ENCODE measurements at regions not wholly inside any gene's neighbourhood (a gene's known extent, or its start where the extent isn't known, plus 50 kb on each side); places are given as distances from the start of the nearest gene placed in this dataset.

GRCh38 chr2:163039266-163039665, 200.7 kb upstream of the KCNH7 start:
- TF ChIP-seq GATA2 (IDR thresholded peaks at IDR 0.05; ENCODE audit: low read depth, low read length) (no peak), GATA3 (IDR thresholded peaks at IDR 0.05; ENCODE audit: low read depth, low read length) (no peak)

- no peak for TF ChIP-seq GATA3 (IDR thresholded peaks at IDR 0.05; ENCODE audit: low read depth, low read length)
- no peak for TF ChIP-seq GATA2 (IDR thresholded peaks at IDR 0.05; ENCODE audit: low read depth, low read length)
These were observed 190.2 kb upstream of the KCNH7 start for GRCh38 chr2:163028807-163029206.

- TF ChIP-seq GATA2 (IDR thresholded peaks at IDR 0.05; ENCODE audit: low read depth, low read length) (no peak), GATA3 (IDR thresholded peaks at IDR 0.05; ENCODE audit: low read depth, low read length) (no peak)
These were observed 172.4 kb upstream of the KCNH7 start for GRCh38 chr2:163011000-163011399.

- TF ChIP-seq GATA3 (IDR thresholded peaks at IDR 0.05; ENCODE audit: low read depth, low read length) (no peak), GATA2 (IDR thresholded peaks at IDR 0.05; ENCODE audit: low read depth, low read length) (no peak)
These were observed 170.1 kb upstream of the KCNH7 start for GRCh38 chr2:163008642-163009041.

- TF ChIP-seq GATA2 (IDR thresholded peaks at IDR 0.05; ENCODE audit: low read depth, low read length) (no peak), GATA3 (IDR thresholded peaks at IDR 0.05; ENCODE audit: low read depth, low read length) (no peak)
These were observed 156.2 kb upstream of the KCNH7 start for GRCh38 chr2:162994718-162995117.

- TF ChIP-seq GATA3 (IDR thresholded peaks at IDR 0.05; ENCODE audit: low read depth, low read length) (no peak), GATA2 (IDR thresholded peaks at IDR 0.05; ENCODE audit: low read depth, low read length) (no peak)
These were observed 154.3 kb upstream of the KCNH7 start for GRCh38 chr2:162992828-162993227.

GRCh38 chr2:162989507-162989906, 150.9 kb upstream of the KCNH7 start:
- TF ChIP-seq GATA2 (IDR thresholded peaks at IDR 0.05; ENCODE audit: low read depth, low read length) (no peak), GATA3 (IDR thresholded peaks at IDR 0.05; ENCODE audit: low read depth, low read length) (no peak)

GRCh38 chr2:162974771-162975170, 136.2 kb upstream of the KCNH7 start:
- no peak for TF ChIP-seq GATA3 (IDR thresholded peaks at IDR 0.05; ENCODE audit: low read depth, low read length)
- TF ChIP-seq GATA2 (IDR thresholded peaks at IDR 0.05; ENCODE audit: low read depth, low read length), result no peak

- no peak for TF ChIP-seq GATA2 (IDR thresholded peaks at IDR 0.05; ENCODE audit: low read depth, low read length)
- TF ChIP-seq GATA3 (IDR thresholded peaks at IDR 0.05; ENCODE audit: low read depth, low read length), result no peak
These were observed 133.8 kb upstream of the KCNH7 start for GRCh38 chr2:162972383-162972782.

- TF ChIP-seq GATA2 (IDR thresholded peaks at IDR 0.05; ENCODE audit: low read depth, low read length), result no peak
- no peak for TF ChIP-seq GATA3 (IDR thresholded peaks at IDR 0.05; ENCODE audit: low read depth, low read length)
These were observed 129.7 kb upstream of the KCNH7 start for GRCh38 chr2:162968306-162968705.

GRCh38 chr2:162967811-162968210, 129.2 kb upstream of the KCNH7 start:
- no peak for TF ChIP-seq GATA2 (IDR thresholded peaks at IDR 0.05; ENCODE audit: low read depth, low read length)
- TF ChIP-seq GATA3 (IDR thresholded peaks at IDR 0.05; ENCODE audit: low read depth, low read length), result no peak

- TF ChIP-seq GATA3 (IDR thresholded peaks at IDR 0.05; ENCODE audit: low read depth, low read length), result no peak; the same call in 1 of the 2 replicates
- TF ChIP-seq GATA2 (IDR thresholded peaks at IDR 0.05; ENCODE audit: low read depth, low read length), result peak; percentile 64
These were observed 128.6 kb upstream of the KCNH7 start for GRCh38 chr2:162967147-162967546.

GRCh38 chr2:162965191-162965590, 126.6 kb upstream of the KCNH7 start:
- TF ChIP-seq GATA2 (IDR thresholded peaks at IDR 0.05; ENCODE audit: low read depth, low read length), result no peak
- TF ChIP-seq GATA3 (IDR thresholded peaks at IDR 0.05; ENCODE audit: low read depth, low read length), result no peak

- TF ChIP-seq GATA3 (IDR thresholded peaks at IDR 0.05; ENCODE audit: low read depth, low read length), result peak; percentile 78
- TF ChIP-seq GATA2 (IDR thresholded peaks at IDR 0.05; ENCODE audit: low read depth, low read length), result peak; percentile 63; the same call in 1 of the 2 replicates
These were observed 125.9 kb upstream of the KCNH7 start for GRCh38 chr2:162964513-162964912.

GRCh38 chr2:162963156-162963555, 124.6 kb upstream of the KCNH7 start:
- no peak for TF ChIP-seq GATA2 (IDR thresholded peaks at IDR 0.05; ENCODE audit: low read depth, low read length)
- no peak for TF ChIP-seq GATA3 (IDR thresholded peaks at IDR 0.05; ENCODE audit: low read depth, low read length)

- TF ChIP-seq GATA2 (IDR thresholded peaks at IDR 0.05; ENCODE audit: low read depth, low read length), result no peak
- no peak for TF ChIP-seq GATA3 (IDR thresholded peaks at IDR 0.05; ENCODE audit: low read depth, low read length)
These were observed 107.2 kb upstream of the KCNH7 start for GRCh38 chr2:162945785-162946184.

Data from SH-SY5Y (cell line).